GM19351 (cell line): ENCODE measurements at regions not wholly inside any gene's neighbourhood (a gene's known extent, or its start where the extent isn't known, plus 50 kb on each side); places are given as distances from the start of the nearest gene placed in this dataset.
"Not testable (repeated sequence)": the region's sequence is repeated elsewhere in the genome, so short reads cannot be mapped to it uniquely, and the experiment has no call there.

ENCODE experiments used
- ATAC-seq: cut with Tn5 transposase; IDR thresholded peaks from one replicate; pipeline ENCODE4 v1.9.1; 2021; ENCODE audit warnings: mild to moderate bottlenecking, moderate library complexity; ENCODE audit not compliant: unreplicated experiment

DNA sequence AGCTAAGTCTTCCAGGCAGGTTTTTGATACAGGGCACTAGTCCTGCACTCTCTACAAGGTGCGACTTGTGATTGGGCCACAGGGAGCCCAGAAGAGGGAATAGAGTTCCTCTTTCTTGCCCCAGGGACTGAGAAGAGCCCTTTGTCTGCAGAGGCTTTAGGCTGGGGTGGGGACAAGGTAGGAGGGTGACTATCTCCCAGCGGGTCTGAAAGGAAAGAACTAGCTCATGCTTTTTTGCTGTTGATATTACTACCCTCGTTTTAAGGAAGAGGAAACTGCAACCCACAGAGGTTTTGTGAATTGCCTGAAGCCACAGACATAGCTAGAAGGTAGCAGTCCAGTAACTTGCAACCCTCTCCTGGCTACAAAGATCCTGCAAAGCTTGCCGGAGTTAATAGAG is 615.2 kb downstream of the MATN1 start:
- ATAC-seq, result no peak

DNA sequence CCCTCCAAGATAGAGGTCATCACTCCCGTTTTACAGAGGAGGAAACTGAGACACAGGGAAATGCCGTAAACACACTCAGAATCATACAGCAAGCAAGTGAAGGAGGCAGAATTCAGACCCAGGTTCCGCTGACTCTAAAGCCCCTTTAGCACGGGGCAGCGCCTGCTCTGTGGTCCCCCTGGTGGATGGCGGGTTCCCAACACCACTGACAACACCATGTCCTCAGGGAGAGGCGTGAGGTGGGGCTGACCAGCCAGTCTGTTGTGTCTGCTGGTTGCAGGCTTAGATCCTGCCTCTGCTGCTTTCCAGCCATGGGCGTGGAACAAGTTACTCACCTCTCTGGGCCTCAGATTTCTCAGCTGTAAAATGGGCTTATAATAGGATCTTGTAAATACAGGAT is 617.3 kb downstream of the MATN1 start:
- ATAC-seq, result no peak

DNA sequence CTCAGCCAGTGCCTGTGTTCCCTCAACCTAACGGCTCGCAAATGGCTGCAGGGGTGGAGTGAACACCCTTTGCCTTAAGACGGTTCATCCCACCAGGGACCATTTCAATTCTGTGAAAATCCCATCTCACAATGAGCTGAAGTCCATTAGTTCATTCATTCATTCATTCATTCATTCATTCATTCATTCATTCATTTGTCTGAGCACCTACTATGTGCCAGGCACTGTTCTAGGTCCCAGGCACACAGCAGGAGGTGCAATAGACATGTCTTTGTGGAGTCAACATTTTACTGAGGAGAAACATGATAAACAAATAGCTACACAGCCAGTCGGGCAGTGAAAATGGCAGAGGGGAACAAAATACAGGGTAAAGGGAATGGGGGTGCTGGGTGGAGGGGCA is 618.8 kb downstream of the MATN1 start:
- no peak for ATAC-seq

DNA sequence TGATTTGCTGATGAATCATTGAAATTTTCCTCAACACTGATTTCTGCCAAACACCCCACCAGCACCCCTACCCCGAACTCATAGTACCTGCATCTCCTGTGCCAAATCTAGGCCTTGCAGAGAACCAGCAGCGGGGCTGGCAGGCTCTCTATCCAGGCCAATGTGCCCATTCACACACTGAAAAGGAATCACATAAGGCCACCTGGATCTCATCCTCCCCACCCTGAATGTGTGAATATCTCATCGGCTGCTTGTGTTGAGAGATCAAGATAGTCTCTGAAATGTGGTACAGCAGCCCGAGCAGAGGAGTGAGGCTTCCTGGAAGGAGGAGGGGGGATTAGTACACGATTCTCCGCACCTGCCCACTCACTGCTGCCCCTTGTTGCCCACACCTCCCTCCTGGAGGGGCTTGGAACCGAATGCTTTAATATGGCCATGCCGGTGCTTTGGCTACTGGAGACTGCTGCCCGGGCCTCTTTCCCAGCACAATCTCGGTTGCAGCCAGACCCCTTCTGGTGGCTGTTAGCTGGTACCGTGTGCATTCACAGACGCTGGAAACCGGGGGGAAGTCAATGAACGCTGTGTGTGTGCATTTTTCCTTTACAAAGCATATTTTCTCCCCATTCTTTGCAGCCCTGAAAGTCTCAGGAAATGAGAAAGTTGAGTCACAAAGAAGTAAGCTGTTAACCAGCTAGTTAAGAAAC is 619.5 kb downstream of the MATN1 start:
- no peak for ATAC-seq

DNA sequence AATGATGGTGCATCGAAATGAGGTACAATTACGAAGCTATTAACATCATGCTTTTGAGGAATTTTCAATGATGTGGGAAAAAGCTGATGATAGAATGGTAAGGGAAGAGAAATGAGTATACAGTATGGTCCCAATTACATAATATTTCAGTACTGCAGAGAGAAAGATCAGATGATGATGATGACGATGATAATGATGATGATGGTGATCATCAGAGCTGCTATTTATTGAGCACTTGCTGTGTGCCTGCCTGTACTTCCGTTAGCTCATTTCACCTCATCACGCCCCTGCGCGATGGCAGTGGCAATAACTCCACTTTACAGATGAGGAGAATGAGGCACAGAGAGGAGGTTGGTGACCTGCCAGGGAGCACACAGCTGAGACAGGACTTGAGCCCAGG is 620.8 kb downstream of the MATN1 start:
- ATAC-seq, result no peak

DNA sequence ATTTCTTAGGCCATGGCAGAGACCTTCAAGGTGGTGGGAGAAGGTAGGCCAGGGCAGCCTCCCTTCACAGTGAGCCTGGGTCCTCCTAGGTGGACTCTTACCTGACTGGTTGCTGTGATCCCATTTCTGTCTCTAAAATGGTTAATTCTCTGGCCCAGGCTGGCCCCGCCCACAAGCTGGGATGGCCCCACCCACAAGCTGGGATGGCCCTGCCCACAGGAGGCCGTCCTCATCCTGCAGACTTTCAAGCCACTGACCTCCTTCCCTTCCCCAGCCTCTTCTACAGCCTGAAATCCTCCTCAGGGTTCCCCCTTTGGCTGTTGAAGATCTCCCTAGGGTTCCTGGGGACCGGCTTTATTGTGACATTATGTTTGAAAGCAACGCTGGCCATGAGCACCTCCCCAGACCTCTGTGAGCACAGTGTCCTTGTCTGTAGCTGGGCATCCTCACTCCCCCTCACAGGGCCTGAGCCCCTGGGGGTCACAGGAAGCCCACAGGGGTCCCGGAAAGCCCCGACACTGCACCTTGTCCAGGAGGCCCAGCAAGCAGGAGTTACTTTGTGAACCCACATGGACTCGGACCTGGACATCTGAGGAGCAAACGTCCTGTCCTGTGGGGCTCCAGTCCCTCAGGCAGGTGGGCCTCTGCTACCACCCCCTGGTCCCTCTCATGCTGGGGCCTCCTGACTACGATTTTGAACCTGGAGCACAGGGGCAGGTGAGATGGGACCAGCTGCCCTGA is 621.7 kb downstream of the MATN1 start:
- ATAC-seq, result no peak

DNA sequence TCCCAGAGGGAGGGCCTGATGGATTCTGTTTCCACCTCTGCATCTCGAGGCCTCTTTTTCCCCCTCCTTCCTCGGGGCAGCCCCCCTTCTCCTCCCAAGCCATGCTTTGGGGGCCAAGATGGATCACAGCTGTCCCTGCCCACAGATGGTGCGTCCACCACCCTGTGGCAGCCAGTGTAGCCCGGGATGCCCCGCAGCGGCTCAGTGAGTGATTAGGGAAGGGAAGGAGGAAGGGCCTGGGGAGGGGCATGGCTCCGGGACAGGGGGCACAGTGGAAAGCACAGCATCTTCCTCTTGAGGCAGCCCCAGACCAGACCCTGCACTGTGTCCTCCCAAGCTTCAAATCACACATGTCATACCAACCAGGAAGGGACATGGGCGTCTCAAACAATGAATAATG is 622.4 kb downstream of the MATN1 start:
- ATAC-seq, result no peak

DNA sequence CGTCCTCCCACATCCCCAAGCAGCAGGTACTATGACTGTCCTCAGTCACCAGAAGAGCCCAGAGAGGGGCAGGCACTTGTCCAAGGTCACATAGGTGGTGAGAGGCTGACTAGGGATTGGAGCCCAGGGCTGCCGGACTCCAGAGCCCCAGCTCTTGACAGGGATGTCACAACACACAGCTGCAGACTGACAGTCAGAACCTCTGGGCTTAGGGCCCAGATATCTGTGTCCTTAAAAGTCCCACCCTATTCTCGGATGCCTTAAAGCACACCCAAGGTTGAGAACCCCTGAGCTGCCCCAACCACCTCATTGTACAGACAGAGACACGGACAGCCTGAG is 622.9 kb downstream of the MATN1 start:
- ATAC-seq, result no peak

DNA sequence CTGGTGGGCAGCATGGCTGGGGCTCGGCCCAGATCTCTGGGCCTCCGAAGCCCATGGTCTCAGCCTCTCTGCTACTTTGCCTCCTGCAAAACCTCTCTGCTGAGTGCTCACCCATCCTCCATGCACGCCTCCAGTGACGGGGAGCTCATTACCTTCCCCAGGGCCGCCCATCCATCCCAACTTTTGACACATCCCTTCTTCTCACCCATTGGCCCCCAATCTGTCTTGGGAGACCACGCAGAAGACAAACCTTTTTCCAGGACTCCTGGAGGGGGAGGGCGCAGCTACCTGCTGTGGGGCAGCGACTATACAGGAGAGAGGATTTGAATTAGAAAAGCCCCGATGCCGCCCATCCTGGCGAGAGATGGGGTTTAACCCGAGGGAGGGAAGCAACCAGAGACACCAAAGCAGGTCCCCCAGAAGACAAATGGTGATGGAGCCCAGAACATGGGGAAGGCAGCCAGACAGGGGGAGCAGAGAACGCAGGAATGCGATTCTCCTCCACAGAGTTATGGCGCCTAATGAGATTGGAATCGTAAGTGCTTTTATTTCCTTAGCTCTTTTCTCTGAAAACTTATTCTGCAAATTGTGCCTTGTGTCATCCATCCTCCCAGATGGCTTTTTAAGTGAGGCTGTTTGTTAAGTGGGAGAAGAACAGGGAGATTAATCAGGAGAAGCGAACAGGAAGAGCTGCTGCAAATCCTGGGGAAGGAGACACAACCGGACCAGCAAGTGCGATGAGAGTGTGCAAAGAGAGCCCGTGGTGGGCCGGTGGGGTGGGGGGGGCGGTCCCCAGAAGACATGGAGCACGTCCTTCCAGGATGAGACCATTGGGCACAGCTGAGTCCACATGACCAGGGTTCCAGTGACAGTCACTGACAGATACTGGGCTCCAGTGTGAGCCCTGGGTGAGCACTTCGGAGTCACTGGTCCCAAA is 623.5 kb downstream of the MATN1 start:
- no peak for ATAC-seq

DNA sequence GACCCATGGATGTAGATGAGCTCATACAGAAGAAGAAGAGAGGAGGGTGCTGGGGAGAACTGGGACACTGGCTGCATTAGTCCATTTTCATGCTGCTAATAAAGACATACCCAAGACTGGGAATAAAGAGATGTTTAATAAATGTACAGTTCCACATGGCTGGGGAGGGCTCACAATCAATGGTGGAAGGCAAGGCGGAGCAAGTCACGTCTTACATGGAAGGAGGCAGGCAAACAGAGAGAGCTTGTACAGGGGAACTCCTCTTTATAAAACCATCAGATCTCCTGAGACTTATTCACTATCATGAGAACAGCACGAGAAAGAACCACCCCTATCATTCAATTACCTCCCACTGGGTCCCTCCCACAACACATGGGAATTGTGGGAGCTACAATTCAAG is 625.5 kb downstream of the MATN1 start:
- not testable (repeated sequence) for ATAC-seq

DNA sequence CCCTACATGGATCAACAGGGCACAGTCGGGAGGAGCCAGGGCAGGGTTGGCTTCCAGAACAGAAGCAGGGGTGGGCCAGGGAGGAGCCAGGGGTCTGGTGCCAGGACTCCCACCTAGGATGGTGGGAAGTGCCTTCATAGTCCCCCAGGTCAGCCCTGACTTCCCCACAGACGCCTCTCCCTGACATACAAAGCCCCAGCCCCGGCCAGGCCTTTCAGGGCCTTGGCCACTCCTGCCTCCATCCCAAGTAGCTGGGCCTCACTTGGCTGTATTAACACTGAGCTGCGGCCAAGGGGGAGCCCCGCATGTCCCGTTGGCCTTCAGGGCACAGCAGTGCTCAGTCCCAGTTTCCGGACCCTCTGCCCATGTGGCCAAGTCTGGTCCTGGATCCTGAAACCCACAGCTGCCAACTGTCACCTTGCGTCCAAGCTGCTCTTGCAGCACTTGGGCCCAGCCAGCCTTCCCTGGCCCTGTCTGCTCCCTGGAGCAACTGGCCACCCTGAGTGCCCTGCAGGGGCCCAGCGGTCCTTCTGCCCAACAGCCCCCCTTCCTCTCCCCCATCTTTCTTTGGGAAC is 627.8 kb downstream of the MATN1 start:
- ATAC-seq, result no peak

DNA sequence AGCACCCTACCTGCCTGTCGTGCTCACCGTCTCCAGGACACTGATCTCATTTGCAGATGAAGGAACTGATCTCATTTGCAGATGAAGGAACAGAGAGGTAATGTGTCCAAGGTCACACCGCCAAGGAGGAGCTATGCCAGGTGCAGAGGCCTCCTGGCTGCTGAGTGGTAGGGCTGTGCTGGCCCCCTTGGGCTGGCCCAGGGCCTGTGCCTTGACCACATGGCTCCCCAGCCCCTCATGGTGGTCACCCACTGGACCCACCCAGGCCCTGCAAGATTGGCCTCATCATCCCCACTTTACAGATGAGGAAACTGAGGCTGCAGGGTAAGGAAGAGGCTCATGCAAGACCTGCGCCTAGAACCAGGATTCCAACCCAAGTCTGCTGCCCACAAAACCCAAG is 628.3 kb downstream of the MATN1 start:
- ATAC-seq, result no peak

DNA sequence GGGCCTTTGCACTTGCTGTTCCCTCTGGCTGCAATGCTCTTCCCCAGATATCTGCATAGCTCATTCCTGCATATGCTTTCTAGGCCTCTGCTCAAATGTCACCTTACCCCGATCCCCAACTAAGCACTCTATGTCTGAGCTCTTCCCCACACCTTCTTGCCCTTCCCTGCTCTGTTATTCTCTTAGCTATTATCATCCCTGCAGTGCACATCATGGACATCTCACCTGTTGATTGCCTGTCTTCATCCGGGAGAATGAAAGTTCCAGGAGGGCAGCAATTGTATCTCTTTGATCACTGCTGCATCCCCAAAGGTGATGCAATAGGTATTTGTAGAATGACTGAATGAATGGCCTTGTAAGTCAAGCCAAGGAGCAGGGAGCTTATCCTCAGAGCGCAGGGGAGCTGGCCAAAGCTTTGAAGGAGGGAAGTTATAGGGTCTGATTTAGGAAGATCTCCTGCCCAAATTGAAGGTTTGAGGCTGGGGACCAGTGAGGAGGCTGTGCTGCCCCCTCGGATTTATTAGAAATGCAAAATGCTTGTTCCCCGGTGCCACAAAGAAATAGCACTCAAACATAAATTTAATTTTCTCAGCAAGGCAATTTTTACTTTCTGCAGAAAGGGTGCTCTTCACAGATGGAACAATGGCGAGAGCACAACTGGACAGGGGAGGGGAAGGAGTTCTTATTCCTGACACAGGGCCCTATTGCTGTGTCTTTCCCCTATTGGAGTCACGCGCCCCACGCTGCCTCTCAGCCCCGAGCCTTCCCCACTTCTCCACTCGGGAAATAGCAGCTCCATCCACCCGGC is 631.1 kb downstream of the MATN1 start:
- ATAC-seq, result no peak

DNA sequence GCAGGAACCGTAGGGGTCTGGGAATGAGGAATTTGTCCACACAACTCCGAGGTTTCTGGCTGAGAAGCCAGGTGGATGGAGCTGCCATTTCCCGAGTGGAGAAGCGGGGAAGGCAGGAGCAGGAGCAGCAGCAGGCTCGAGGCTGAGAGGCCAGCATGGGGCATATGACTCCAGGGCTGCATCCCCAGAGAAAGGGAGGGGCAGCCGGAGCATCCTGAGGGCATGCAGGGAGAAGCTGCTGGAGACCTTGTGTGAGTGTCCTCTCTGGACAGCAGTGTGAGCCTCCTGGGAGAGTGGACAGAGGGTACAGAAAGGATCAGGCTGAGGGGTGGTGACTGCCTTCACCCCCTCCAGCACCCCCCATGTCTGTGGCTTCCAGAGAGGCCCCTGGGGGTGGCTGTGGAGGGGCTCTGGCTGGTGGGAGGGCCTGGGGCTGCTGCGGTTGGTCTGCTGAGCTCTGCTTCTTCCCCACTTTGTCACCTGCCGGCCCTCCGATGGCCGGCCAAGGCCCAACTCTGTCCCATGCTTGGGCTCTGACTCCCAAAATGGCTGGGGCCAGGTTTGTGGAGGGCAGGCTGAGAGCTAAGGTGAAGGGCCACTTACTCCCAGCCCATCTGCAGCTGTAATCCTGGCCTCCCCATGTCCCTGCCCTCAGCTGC is 633.1 kb downstream of the MATN1 start:
- no peak for ATAC-seq

DNA sequence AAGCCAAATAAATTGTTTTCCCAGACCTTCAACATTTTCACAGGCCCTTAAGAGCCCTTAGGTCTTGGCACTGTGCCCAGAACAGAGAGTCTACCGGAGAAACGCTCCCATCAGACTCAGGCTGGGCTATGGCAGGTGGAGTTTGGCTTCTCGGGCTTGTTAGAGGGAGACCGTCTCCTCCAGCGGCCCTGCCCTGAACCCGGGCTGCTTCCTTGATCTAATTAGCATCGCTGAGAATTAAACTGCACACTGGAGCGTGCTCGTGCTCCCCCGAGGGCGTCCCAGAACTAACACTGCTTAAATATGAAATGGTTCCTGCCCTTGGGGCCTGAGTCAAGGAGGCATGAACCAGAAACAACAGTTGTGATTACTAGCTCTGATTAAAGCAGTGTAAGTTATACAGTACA is 634.4 kb downstream of the MATN1 start:
- ATAC-seq, result no peak

DNA sequence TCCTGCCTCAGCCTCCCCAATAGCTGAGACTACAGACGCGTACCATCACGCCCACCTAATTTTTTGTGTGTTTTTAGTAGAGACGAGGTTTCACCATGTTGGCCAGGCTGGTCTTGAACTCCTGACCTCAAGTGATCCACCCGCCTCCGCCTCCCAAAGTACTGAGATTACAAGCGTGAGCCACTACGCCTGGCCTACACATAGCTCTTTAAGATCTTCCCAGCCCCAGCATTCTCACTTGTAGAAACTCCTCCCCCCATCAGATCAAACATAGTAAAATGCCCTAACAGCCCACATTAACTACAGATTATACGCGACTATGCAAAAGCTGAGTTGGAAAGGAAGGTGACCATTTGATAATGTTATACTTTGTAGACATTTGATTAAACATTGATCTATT is 634.8 kb downstream of the MATN1 start:
- no peak for ATAC-seq

DNA sequence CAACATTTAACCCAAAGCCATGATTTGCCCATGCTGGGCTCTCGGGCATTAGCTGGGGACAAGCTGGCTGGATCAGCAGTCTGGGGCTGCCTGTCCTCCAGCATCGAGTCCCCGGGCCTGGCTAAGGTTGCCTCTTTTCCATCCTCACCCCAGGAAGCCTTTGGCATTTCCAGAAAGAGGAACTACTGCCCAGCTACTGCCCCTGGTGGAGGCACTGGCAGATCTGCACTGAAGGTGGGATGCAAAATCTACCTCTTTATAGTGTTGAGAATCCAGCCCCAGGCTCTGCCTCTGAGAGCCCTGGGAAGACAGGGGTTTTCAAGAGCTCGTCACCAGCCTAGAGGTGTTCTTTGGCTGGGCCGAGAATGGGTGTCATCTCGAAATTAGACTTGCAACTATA is 635.9 kb downstream of the MATN1 start:
- no peak for ATAC-seq

DNA sequence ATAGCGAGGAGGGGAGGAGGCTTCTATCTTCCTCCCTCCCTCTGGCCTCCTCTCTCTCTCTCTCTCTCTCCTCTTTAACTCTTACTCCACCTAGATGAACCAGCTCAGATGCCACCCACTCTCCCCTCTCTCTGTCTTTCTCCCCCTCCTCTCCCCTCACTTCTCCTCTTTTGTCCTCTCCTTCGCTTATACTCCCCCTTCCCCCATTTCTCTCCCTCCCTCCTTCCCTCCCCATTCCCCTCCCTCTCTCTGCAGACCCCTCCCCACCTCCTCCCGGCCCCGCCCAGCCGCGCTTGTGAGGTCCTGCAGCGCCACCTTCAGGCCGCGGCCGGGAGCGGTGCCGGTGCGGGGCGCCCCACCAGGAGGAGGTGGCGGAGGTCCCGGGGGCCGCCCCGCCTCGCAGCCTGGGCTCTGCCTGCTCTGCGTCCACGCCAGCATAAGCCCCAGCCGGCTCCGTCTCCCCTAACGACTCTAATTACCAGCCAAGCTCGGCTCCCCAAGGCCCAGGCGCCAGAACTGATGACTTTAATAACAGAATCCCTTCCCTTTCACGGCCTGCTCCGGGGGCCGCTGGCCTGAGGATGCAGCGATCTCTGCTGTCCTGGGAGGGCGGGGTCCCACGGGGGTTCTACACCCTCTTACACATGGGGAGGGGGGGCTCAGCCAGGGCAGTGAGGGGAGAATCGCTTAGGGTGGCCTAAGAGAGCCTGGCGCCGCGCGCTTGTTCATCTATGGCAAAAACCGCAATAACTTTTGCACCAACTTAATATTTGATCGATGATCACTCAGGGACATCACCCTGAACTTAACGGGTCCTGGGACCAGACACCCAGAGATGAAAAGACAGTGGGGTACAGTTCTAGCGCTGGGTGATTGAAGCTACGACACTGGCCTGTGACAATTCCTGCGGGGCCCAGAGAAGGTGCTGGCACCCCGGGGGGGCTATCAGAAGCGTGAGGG is 637.3 kb downstream of the MATN1 start:
- ATAC-seq, result no peak
